Bronchial epithelial cell (primary cell): ENCODE measurements at regions not wholly inside any gene's neighbourhood (a gene's known extent, or its start where the extent isn't known, plus 50 kb on each side); places are given as distances from the start of the nearest gene placed in this dataset.

Experiments
- DNase-seq: peaks from one replicate; pipeline ENCODE4 v3.0.0-alpha.2; 2010; ENCODE audit warnings: low read depth
- FAIRE-seq: peaks from 2 replicates; lab custom pipeline; 2011; peaks lifted over from hg19 to GRCh38; lab: Jason Lieb, UNC
- H3K27me3 ChIP-seq: 2 replicates; pipeline ENCODE4 v1.5.1; 2011; ENCODE audit warnings: low read length; ENCODE audit not compliant: control insufficient read depth, insufficient read depth
- H3K36me3 ChIP-seq: 2 replicates; pipeline ENCODE4 v1.5.1; 2011; ENCODE audit warnings: low read length; ENCODE audit not compliant: control insufficient read depth, insufficient read depth
- H3K4me3 ChIP-seq: 2 replicates; pipeline ENCODE4 v1.5.1; 2011; ENCODE audit warnings: mild to moderate bottlenecking, low read depth, low read length, control low read depth
- TF ChIP-seq, protein P1 (sequence below): IDR thresholded peaks from 2 replicates; pipeline ENCODE4 v1.5.1; 2011; ENCODE audit warnings: mild to moderate bottlenecking, moderate library complexity, low read length, control low read depth, inconsistent platforms; ENCODE audit not compliant: insufficient read depth, severe bottlenecking

DNA sequence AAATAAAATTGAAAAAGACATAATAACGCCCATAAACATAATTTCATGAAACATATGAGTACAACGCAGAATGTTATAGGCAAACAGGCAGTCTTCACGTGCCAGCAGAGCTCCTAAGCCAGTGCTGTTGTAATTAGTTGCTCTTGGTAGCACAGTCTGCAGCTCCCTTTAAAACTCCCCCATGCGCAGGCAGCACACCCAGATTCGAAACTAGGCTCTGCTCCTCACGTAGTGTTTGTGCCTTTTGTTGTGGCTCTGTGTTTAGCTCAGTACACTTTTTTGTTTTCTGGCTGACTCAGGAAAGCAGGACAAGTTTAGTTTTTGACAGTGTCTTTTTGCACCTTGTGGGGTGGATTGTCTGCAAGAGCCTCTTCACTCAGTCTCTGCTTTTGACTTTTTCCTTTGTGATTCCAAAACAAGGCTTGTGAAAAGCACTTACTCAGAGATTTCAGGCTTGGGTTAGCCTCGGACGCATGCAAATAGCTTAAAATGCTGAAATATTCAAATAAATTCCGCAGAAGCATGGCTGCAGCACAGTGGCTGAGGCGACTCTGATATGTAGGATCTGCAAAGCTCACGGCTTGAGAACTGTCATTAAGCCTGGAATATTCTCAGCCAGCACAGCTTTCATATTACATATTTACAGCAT is 113.6 kb downstream of the IRX1 start:
- DNase-seq (no peak), FAIRE-seq (no peak)
- Histone ChIP-seq H3K36me3 (no peaks in the 10 kb centered on the region), H3K4me3 (no peak overlapping the region), H3K27me3 (no peaks in the 10 kb centered on the region)
- TF ChIP-seq, protein P1, sequence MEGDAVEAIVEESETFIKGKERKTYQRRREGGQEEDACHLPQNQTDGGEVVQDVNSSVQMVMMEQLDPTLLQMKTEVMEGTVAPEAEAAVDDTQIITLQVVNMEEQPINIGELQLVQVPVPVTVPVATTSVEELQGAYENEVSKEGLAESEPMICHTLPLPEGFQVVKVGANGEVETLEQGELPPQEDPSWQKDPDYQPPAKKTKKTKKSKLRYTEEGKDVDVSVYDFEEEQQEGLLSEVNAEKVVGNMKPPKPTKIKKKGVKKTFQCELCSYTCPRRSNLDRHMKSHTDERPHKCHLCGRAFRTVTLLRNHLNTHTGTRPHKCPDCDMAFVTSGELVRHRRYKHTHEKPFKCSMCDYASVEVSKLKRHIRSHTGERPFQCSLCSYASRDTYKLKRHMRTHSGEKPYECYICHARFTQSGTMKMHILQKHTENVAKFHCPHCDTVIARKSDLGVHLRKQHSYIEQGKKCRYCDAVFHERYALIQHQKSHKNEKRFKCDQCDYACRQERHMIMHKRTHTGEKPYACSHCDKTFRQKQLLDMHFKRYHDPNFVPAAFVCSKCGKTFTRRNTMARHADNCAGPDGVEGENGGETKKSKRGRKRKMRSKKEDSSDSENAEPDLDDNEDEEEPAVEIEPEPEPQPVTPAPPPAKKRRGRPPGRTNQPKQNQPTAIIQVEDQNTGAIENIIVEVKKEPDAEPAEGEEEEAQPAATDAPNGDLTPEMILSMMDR, result no peak

DNA sequence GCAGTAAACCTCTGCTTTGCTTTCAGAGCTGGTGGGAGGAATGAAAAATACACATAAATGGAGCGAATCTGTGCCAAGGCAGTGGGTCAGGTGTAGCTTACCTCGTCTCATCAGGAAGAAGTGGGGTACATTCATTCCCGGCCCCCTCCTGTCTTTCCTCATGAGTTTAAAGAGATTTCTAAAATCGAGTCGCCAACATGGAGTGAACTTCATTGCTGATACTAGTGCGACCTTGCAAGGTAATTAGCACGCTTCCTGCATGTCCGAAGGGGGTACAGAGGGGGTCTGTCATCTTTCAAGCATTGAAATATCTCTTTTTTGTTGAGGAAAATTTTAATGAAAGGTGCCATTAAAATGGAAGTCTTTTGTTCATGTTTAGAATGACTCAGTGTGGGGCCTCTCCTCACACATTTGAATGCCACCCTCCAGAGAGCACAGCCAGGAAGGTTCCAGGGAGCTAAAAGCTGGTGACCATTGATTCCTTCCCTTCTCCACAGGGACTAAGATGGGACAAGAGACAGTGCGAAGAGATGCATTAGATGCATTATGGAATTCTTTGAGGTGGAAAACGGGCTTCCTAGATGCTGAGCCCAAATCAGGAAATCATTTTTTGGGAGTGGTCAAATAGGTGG is 114.2 kb downstream of the IRX1 start:
- Histone ChIP-seq H3K27me3 (no peaks in the 10 kb centered on the region), H3K4me3 (no peak overlapping the region), H3K36me3 (no peaks in the 10 kb centered on the region)
- TF ChIP-seq, protein P1, result no peak
- FAIRE-seq (no peak), DNase-seq (no peak)

DNA sequence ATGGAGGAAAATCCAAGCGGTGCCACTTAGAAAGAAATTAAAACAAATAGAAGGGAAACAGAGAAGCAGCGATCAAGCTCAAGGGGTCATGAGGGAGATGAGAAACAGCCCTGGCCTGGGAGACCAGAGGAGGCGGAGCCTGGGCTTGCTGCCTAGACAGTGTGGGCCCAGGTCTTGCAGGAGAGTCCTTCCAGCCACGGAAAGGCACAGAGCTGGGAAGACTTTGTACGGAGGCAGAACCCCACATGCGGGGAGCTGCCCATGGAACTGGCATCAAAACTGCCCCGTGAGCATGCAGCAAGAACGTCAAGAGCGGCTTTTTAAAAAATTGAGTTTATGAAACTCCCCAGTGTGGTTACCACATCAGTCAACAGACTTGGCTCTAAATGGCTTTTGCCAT is 119.4 kb downstream of the IRX1 start:
- DNase-seq, result no peak
- TF ChIP-seq, protein P1, result no peak
- Histone ChIP-seq H3K36me3 (no peaks in the 10 kb centered on the region), H3K4me3 (no peak overlapping the region), H3K27me3 (no peaks in the 10 kb centered on the region)
- no peak for FAIRE-seq

DNA sequence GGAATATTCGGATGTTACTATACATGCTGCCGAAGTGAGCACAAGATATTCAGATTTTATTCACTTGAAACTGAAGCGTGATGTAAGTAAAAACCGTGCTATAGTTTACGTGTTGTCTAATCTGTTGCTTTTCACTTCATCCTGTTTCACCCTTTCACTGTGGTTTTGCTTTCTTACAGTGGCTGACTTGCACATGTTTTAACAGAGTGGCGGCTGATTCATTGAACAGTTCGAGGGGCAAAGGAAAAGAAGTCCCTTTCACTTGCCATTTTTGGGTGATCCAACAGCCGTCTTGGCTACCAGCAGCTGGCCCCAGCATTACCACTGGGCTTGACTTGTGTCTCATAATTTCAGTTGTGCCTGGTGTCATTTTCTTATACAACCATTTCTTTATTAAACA is 134.0 kb downstream of the IRX1 start:
- Histone ChIP-seq H3K27me3 (no peaks in the 10 kb centered on the region), H3K4me3 (no peak overlapping the region), H3K36me3 (no peaks in the 10 kb centered on the region)
- no peak for FAIRE-seq
- TF ChIP-seq, protein P1, result no peak
- DNase-seq, result no peak

DNA sequence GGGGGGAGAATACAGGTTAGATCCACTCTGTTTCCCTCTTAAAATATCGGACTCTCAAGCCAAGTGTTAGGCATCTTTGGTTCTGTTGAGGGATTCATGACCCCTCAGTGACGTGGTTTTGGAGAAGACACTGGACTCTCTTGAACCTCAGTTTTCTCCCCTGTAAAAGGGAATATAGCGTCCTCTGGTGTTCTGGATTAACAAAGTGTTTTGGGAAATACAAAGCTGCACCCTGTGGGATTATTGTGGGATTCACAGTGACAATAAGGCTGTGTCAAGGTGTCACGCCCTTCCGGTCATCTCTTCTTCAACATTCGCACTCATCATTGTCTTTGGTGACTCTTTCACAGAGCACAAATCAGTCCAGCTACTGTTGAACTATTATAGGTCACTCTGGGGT is 139.0 kb downstream of the IRX1 start:
- TF ChIP-seq, protein P1, result no peak
- Histone ChIP-seq H3K4me3 (no peak overlapping the region), H3K36me3 (no peaks in the 10 kb centered on the region), H3K27me3 (no peaks in the 10 kb centered on the region)
- FAIRE-seq (no peak), DNase-seq (no peak)

DNA sequence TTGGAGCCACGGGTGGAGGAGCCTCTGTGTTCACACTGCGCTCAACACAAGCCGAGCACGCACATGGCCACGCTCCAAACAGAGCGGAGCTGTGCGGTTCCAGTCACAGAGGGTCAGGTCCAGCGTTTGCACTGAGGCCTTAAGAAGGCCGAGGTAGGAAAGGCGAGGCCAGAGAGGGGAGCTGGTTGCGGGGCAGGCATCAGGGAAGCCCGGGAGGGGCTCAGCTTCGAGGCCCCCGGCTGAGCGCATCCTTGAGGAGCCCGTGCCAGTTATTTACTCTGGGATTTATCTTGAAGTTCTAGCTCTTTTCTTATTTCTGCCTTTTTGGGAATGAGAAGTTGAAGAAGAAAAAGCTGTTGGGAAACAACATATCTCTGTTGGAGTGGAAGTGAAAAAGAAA is 140.8 kb downstream of the IRX1 start:
- H3K27me3 ChIP-seq, result no peaks in the 10 kb centered on the region
- FAIRE-seq (no peak), DNase-seq (no peak)
- TF ChIP-seq, protein P1, result no peak
- H3K36me3 ChIP-seq, result no peaks in the 10 kb centered on the region
- no peak overlapping the region for H3K4me3 ChIP-seq
